ENCODE measurements at regions not wholly inside any gene's neighbourhood (a gene's known extent, or its start where the extent isn't known, plus 50 kb on each side); places are given as distances from the start of the nearest gene placed in this dataset.

GRCh38 chr4:7132730-7133582 is 59.4 kb upstream of the SORCS2 start:
- no TSS peak for BruUV-seq (replicated peaks)
- RAD21 ChIA-PET (ENCODE audit: low non-redundant PET in 1 of 2, low total read pairs in 2 of 2, uncharacterized antibody in 2 of 2, unreplicated experiment in 2 of 2): no interaction called here
- intact Hi-C loops (cut with micrococcal nuclease): no loop called here

More at GRCh38 chr4:7132730-7133582, 59.4 kb upstream of the SORCS2 start:
- Histone ChIP-seq H3K27ac (ENCODE audit: low read depth, low read length) (no peak overlapping the region), H3K4me1 (ENCODE audit: control insufficient read depth in 1 of 2, insufficient read depth in 2 of 2, low read length in 2 of 2) (peaks cover 0 to 9% of the 10 kb centered on the region in 2 experiments; a peak in 2 of 4 replicates), H3K36me3 (ENCODE audit: control insufficient read depth in 1 of 2, insufficient read depth in 2 of 2, low read length in 2 of 2) (no peaks in the 10 kb centered on the region), H3K9me2 (ENCODE audit: insufficient read depth) (no peaks in the 10 kb centered on the region), H3K9ac (ENCODE audit: low read length) (no peak overlapping the region), H2AFZ (ENCODE audit: low read depth, low read length, poor library complexity, severe bottlenecking) (no peak overlapping the region), H3K4me2 (ENCODE audit: low read length) (no peak overlapping the region), H3K27me3 (ENCODE audit: insufficient read depth, low read length) (no peaks in the 10 kb centered on the region), H3K4me3 (replicated peaks in 1 of 2; ENCODE audit: low read depth in 1 of 2, low read length in 2 of 2) (no peak overlapping the region), H3K9me3 (ENCODE audit: control insufficient read depth in 1 of 2, insufficient read depth in 1 of 2, low read depth in 1 of 2, low read length in 2 of 2) (no peaks in the 10 kb centered on the region), H3K79me2 (ENCODE audit: insufficient read depth, low read length) (no peaks in the 10 kb centered on the region), H4K20me1 (ENCODE audit: insufficient read depth) (no peaks in the 10 kb centered on the region)
- TF ChIP-seq SRF (IDR thresholded peaks at IDR 0.05; ENCODE audit: low read depth) (no peak), ATF3 (IDR thresholded peaks at IDR 0.05) (no peak), ZNF274 (IDR thresholded peaks at IDR 0.05; ENCODE audit: low read depth, low read length) (no peak), RAD21 (IDR thresholded peaks at IDR 0.05; ENCODE audit: low read depth) (no peak), CEBPB (IDR thresholded peaks at IDR 0.05; ENCODE audit: low read depth) (no peak), YY1 (IDR thresholded peaks at IDR 0.05; ENCODE audit: extremely low read depth, insufficient replicate concordance, low read depth, low read length) (no peak), TCF7L2 (IDR thresholded peaks at IDR 0.05; ENCODE audit: borderline replicate concordance, extremely low read depth, insufficient read depth, insufficient read length) (no peak), CTCF (IDR thresholded peaks at IDR 0.05 in 2 of 3, conservative IDR thresholded peaks at IDR 0.05 in 1 of 3; ENCODE audit: borderline replicate concordance in 1 of 3, insufficient read depth in 1 of 3, low read depth in 2 of 3, low read length in 2 of 3) (no peak), ZFX (IDR thresholded peaks at IDR 0.05) (no peak), SP1 (IDR thresholded peaks at IDR 0.05; ENCODE audit: low read depth) (no peak), EZH2phosphoT487 (IDR thresholded peaks at IDR 0.05; ENCODE audit: borderline replicate concordance) (no peak), REST (IDR thresholded peaks at IDR 0.05; ENCODE audit: low read depth) (no peak), JUND (IDR thresholded peaks at IDR 0.05) (no peak), FOSL1 (IDR thresholded peaks at IDR 0.05; ENCODE audit: low read depth) (no peak), EGR1 (IDR thresholded peaks at IDR 0.05; ENCODE audit: low read depth) (no peak), EZH2 (IDR thresholded peaks at IDR 0.05) (no peak), POLR2A (IDR thresholded peaks at IDR 0.05; ENCODE audit: borderline replicate concordance, extremely low read depth, insufficient read depth, insufficient read length) (no peak)
- CTCF ChIA-PET: interaction anchor here (0.6 kb wide), 1 partner anchor 856 kb away, joined by 3 read pairs; no protein-coding TSS in a partner anchor
- ATAC-seq: no peak
- DNase-seq (ENCODE audit: low read depth, low spot score): no peak
- POLR2A ChIA-PET: no interaction called here

Data from HCT116 (cell line).